ENCODE measurements at regions not wholly inside any gene's neighbourhood (a gene's known extent, or its start where the extent isn't known, plus 50 kb on each side); places are given as distances from the start of the nearest gene placed in this dataset.

- POLR2A ChIA-PET = no interaction called here
- H3K27me3 ChIP-seq (ENCODE audit: insufficient read depth, low read length) = no peaks in the 10 kb centered on the region
- no peak overlapping the region for H3K4me2 ChIP-seq (ENCODE audit: low read length)
- H3K4me1 ChIP-seq (ENCODE audit: control insufficient read depth in 1 of 2, insufficient read depth in 2 of 2, low read length in 2 of 2) = no peaks in the 10 kb centered on the region
- no peaks in the 10 kb centered on the region for H3K9me2 ChIP-seq (ENCODE audit: insufficient read depth)
- BruUV-seq (replicated peaks) = no TSS peak
- DNase-seq (ENCODE audit: low read depth, low spot score) (no peak), ATAC-seq (no peak)
- no peaks in the 10 kb centered on the region for H4K20me1 ChIP-seq (ENCODE audit: insufficient read depth)
- no peak overlapping the region for H2AFZ ChIP-seq (ENCODE audit: low read depth, low read length, poor library complexity, severe bottlenecking)
- intact Hi-C loops (cut with micrococcal nuclease) = no loop called here
- peaks cover 38 to 40% of the 10 kb centered on the region in 2 experiments; a peak in 3 of 4 replicates for H3K9me3 ChIP-seq (ENCODE audit: control insufficient read depth in 1 of 2, insufficient read depth in 1 of 2, low read depth in 1 of 2, low read length in 2 of 2)
- CTCF ChIA-PET = no interaction called here
- H3K9ac ChIP-seq (ENCODE audit: low read length) = no peak overlapping the region
- TF ChIP-seq FOSL1 (IDR thresholded peaks at IDR 0.05; ENCODE audit: low read depth) = no peak
- TF ChIP-seq EZH2phosphoT487 (IDR thresholded peaks at IDR 0.05; ENCODE audit: borderline replicate concordance) = no peak
- TF ChIP-seq RAD21 (IDR thresholded peaks at IDR 0.05; ENCODE audit: low read depth) = no peak
- TF ChIP-seq ATF3 (IDR thresholded peaks at IDR 0.05) = no peak
- no peaks in the 10 kb centered on the region for H3K36me3 ChIP-seq (ENCODE audit: control insufficient read depth in 1 of 2, insufficient read depth in 2 of 2, low read length in 2 of 2)
- H3K27ac ChIP-seq (ENCODE audit: low read depth, low read length) = no peak overlapping the region
- H3K79me2 ChIP-seq (ENCODE audit: insufficient read depth, low read length) = no peaks in the 10 kb centered on the region
- RAD21 ChIA-PET (ENCODE audit: low non-redundant PET in 1 of 2, low total read pairs in 2 of 2, uncharacterized antibody in 2 of 2, unreplicated experiment in 2 of 2) = no interaction called here
- H3K4me3 ChIP-seq (replicated peaks in 1 of 2; ENCODE audit: low read depth in 1 of 2, low read length in 2 of 2) = no peak overlapping the region
Measured at GRCh38 chr10:107859065-107859464, 694.6 kb upstream of the SORCS1 start.

GRCh38 chr10:107856047-107856315 is 691.5 kb upstream of the SORCS1 start:
- ChIA-PET CTCF (no interaction called here), POLR2A (no interaction called here), RAD21 (ENCODE audit: low non-redundant PET in 1 of 2, low total read pairs in 2 of 2, uncharacterized antibody in 2 of 2, unreplicated experiment in 2 of 2) (no interaction called here)
- H3K9me3 ChIP-seq (ENCODE audit: control insufficient read depth in 1 of 2, insufficient read depth in 1 of 2, low read depth in 1 of 2, low read length in 2 of 2) = peaks cover 39 to 40% of the 10 kb centered on the region in 2 experiments; a peak in 3 of 4 replicates
- H3K36me3 ChIP-seq (ENCODE audit: control insufficient read depth in 1 of 2, insufficient read depth in 2 of 2, low read length in 2 of 2) = no peaks in the 10 kb centered on the region
- ATAC-seq (no peak), DNase-seq (ENCODE audit: low read depth, low spot score) (no peak)
- H3K4me3 ChIP-seq (replicated peaks in 1 of 2; ENCODE audit: low read depth in 1 of 2, low read length in 2 of 2) = no peak overlapping the region
- H3K79me2 ChIP-seq (ENCODE audit: insufficient read depth, low read length) = no peaks in the 10 kb centered on the region
- H4K20me1 ChIP-seq (ENCODE audit: insufficient read depth) = no peaks in the 10 kb centered on the region
- no peak overlapping the region for H3K9ac ChIP-seq (ENCODE audit: low read length)
- H3K4me1 ChIP-seq (ENCODE audit: control insufficient read depth in 1 of 2, insufficient read depth in 2 of 2, low read length in 2 of 2) = no peaks in the 10 kb centered on the region
- intact Hi-C loops (cut with micrococcal nuclease) = no loop called here
- no peak overlapping the region for H3K27ac ChIP-seq (ENCODE audit: low read depth, low read length)
- no peak overlapping the region for H2AFZ ChIP-seq (ENCODE audit: low read depth, low read length, poor library complexity, severe bottlenecking)
- H3K4me2 ChIP-seq (ENCODE audit: low read length) = no peak overlapping the region
- no peaks in the 10 kb centered on the region for H3K27me3 ChIP-seq (ENCODE audit: insufficient read depth, low read length)
- no TSS peak for BruUV-seq (replicated peaks)
- H3K9me2 ChIP-seq (ENCODE audit: insufficient read depth) = no peaks in the 10 kb centered on the region
- TF ChIP-seq MAX (IDR thresholded peaks at IDR 0.05) = no peak
- TF ChIP-seq REST (IDR thresholded peaks at IDR 0.05; ENCODE audit: low read depth) = no peak
- no peak for TF ChIP-seq YY1 (IDR thresholded peaks at IDR 0.05; ENCODE audit: extremely low read depth, insufficient replicate concordance, low read depth, low read length)
- no peak for TF ChIP-seq ZBTB33 (IDR thresholded peaks at IDR 0.05; ENCODE audit: extremely low read depth, insufficient replicate concordance, low read length)
- no peak for TF ChIP-seq ZNF274 (IDR thresholded peaks at IDR 0.05; ENCODE audit: low read depth, low read length)
- no peak for TF ChIP-seq SIN3A (IDR thresholded peaks at IDR 0.05; ENCODE audit: low read depth)
- TF ChIP-seq ZFX (IDR thresholded peaks at IDR 0.05) = no peak
- TF ChIP-seq JUND (IDR thresholded peaks at IDR 0.05) = no peak
- TF ChIP-seq RAD21 (IDR thresholded peaks at IDR 0.05; ENCODE audit: low read depth) = no peak
- no peak for TF ChIP-seq POLR2AphosphoS5 (IDR thresholded peaks at IDR 0.05; ENCODE audit: low read depth, low read length)
- no peak for TF ChIP-seq EZH2 (IDR thresholded peaks at IDR 0.05)
- no peak for TF ChIP-seq EGR1 (IDR thresholded peaks at IDR 0.05; ENCODE audit: low read depth)
- no peak for TF ChIP-seq TCF7L2 (IDR thresholded peaks at IDR 0.05; ENCODE audit: borderline replicate concordance, extremely low read depth, insufficient read depth, insufficient read length)
- no peak for TF ChIP-seq CEBPB (IDR thresholded peaks at IDR 0.05; ENCODE audit: low read depth)
- TF ChIP-seq SRF (IDR thresholded peaks at IDR 0.05; ENCODE audit: low read depth) = no peak

Measured in HCT116 (cell line).